A673 (cell line): ENCODE measurements at regions not wholly inside any gene's neighbourhood (a gene's known extent, or its start where the extent isn't known, plus 50 kb on each side); places are given as distances from the start of the nearest gene placed in this dataset.

Source experiments
- BruUV-seq: library from RNA; stranded (reverse); fragments of 400-500 nt; replicated peaks from 2 replicates; lab custom pipeline; 2021; lab: Mats Ljungman, UMichigan
- CTCF ChIA-PET: fragments of 300-600 bp; sonication (Branson Sonifier 250); formaldehyde crosslinking; loops from one replicate; lab custom pipeline; 2022; ENCODE audit warnings: antibody characterized with exemption; lab: Charles Lee
- POLR2A ChIA-PET: fragments of 300-600 bp; sonication (Branson Sonifier 250); formaldehyde crosslinking; loops from one replicate; lab custom pipeline; 2022; ENCODE audit warnings: antibody characterized with exemption; ENCODE audit not compliant: low non-redundant PET; lab: Charles Lee
- DNase-seq: peaks from one replicate; pipeline ENCODE4 v3.0.0-alpha.2; 2015; ENCODE audit warnings: low spot score
- H3K27ac ChIP-seq: fragments of 200-600 bp; sonication (generic); 2 replicates; pipeline ENCODE4 v1.5.1; 2016; ENCODE audit warnings: mixed run types, low read depth, mild to moderate bottlenecking, mixed read lengths, antibody characterized with exemption, low read length; ENCODE audit not compliant: poor library complexity, severe bottlenecking
- H3K27me3 ChIP-seq: fragments of 200-600 bp; sonication (generic); replicated peaks from 2 replicates; pipeline ENCODE4 v1.6.1; 2017; ENCODE audit warnings: mixed run types, low read depth, mild to moderate bottlenecking, mixed read lengths, antibody characterized with exemption, low read length; ENCODE audit not compliant: insufficient read depth, poor library complexity
- H3K36me3 ChIP-seq: fragments of 200-600 bp; sonication (generic); 2 replicates; pipeline ENCODE4 v1.6.1; 2016; ENCODE audit warnings: mixed run types, mild to moderate bottlenecking, mixed read lengths, antibody characterized with exemption, low read length; ENCODE audit not compliant: insufficient read depth, poor library complexity, severe bottlenecking
- H3K4me1 ChIP-seq: fragments of 200-600 bp; sonication (generic); 2 replicates; pipeline ENCODE4 v1.6.1; 2017; ENCODE audit warnings: mixed run types, mild to moderate bottlenecking, mixed read lengths, antibody characterized with exemption, low read length; ENCODE audit not compliant: insufficient read depth, poor library complexity, severe bottlenecking
- H3K4me3 ChIP-seq: fragments of 200-600 bp; sonication (generic); 2 replicates; pipeline ENCODE4 v1.5.1; 2016; ENCODE audit warnings: low read depth, mixed run types, mild to moderate bottlenecking, mixed read lengths, low read length; ENCODE audit not compliant: poor library complexity, severe bottlenecking
- H3K9me3 ChIP-seq: fragments of 200-600 bp; sonication (generic); 2 replicates; pipeline ENCODE4 v1.6.1; 2016; ENCODE audit warnings: mixed run types, low read depth, mild to moderate bottlenecking, mixed read lengths, antibody characterized with exemption, low read length; ENCODE audit not compliant: poor library complexity, severe bottlenecking
- CTCF ChIP-seq: fragments of 300-800, 200-600 bp; sonication (generic); conservative IDR thresholded peaks from 2 replicates; pipeline ENCODE4 v1.5.1; 2017; ENCODE audit warnings: low read depth, mild to moderate bottlenecking, antibody characterized with exemption, low read length, moderate library complexity, mixed read lengths
- EZH2 ChIP-seq: fragments of 200-600 bp; sonication (generic); IDR thresholded peaks from 2 replicates; pipeline ENCODE4 v1.6.1; 2017; ENCODE audit warnings: borderline replicate concordance, low read depth, mild to moderate bottlenecking, mixed read lengths, antibody characterized with exemption, low read length; ENCODE audit not compliant: poor library complexity, severe bottlenecking
- intact Hi-C: fragments of 100-400 bp; cut with micrococcal nuclease; formaldehyde crosslinking; loops from one replicate; pipeline ENCODE4 v1.10.0; 2022; ENCODE audit not compliant: unreplicated experiment

- Histone ChIP-seq H3K4me3 (no peak overlapping the region), H3K4me1 (no peaks in the 10 kb centered on the region), H3K36me3 (no peaks in the 10 kb centered on the region), H3K9me3 (no peaks in the 10 kb centered on the region), H3K27ac (no peak overlapping the region), H3K27me3 (no peaks in the 10 kb centered on the region)
- no TSS peak for BruUV-seq
- ChIA-PET POLR2A (interaction anchor here (0.7 kb wide), 1 partner anchor 99 kb away, joined by 3 read pairs; no protein-coding TSS in a partner anchor), CTCF (interaction anchor here (0.6 kb wide), 1 partner anchor 161 kb away, joined by 9 read pairs; no protein-coding TSS in a partner anchor)
- no peak for TF ChIP-seq CTCF
- no peak for TF ChIP-seq EZH2
- DNase-seq, result no peak
- intact Hi-C loops, result no loop called here
Measured at GRCh38 chr3:112742934-112743333, 102.0 kb upstream of the CCDC80 start.

GRCh38 chr3:112741983-112742382 lies 101.0 kb upstream of the CCDC80 start:
- H3K36me3 ChIP-seq, result no peaks in the 10 kb centered on the region
- BruUV-seq, result no TSS peak
- H3K4me1 ChIP-seq, result no peaks in the 10 kb centered on the region
- H3K9me3 ChIP-seq, result no peaks in the 10 kb centered on the region
- ChIA-PET POLR2A (no interaction called here), CTCF (no interaction called here)
- no peak for TF ChIP-seq EZH2
- TF ChIP-seq CTCF, result no peak
- no peak overlapping the region for H3K4me3 ChIP-seq
- peaks cover 4% of the 10 kb centered on the region for H3K27me3 ChIP-seq
- intact Hi-C loops, result no loop called here
- no peak overlapping the region for H3K27ac ChIP-seq
- no peak for DNase-seq

- H3K4me1 ChIP-seq, result no peaks in the 10 kb centered on the region
- ChIA-PET CTCF (no interaction called here), POLR2A (no interaction called here)
- TF ChIP-seq EZH2 (no peak), CTCF (no peak)
- DNase-seq, result no peak
- intact Hi-C loops, result no loop called here
- no peak overlapping the region for H3K27ac ChIP-seq
- peaks cover 6% of the 10 kb centered on the region for H3K27me3 ChIP-seq
- H3K9me3 ChIP-seq, result no peaks in the 10 kb centered on the region
- no peaks in the 10 kb centered on the region for H3K36me3 ChIP-seq
- H3K4me3 ChIP-seq, result no peak overlapping the region
- no TSS peak for BruUV-seq
Measured at GRCh38 chr3:112740835-112741234, 99.9 kb upstream of the CCDC80 start.
